Common myeloid progenitor, CD34-positive (primary cell): ENCODE measurements at regions not wholly inside any gene's neighbourhood (a gene's known extent, or its start where the extent isn't known, plus 50 kb on each side); places are given as distances from the start of the nearest gene placed in this dataset.

ENCODE experiments used
- CTCF ChIA-PET: fragments of 350-600 bp; sonication (Branson Sonifier 250); formaldehyde crosslinking; loops from one replicate; lab custom pipeline; 2021; ENCODE audit warnings: antibody characterized with exemption; lab: Charles Lee
- POLR2A ChIA-PET: fragments of 350-600 bp; sonication (Branson Sonifier 250); formaldehyde crosslinking; loops from one replicate; lab custom pipeline; 2021; ENCODE audit warnings: antibody characterized with exemption; lab: Charles Lee
- DNase-seq, 3 donors: peaks; one replicate each; pipeline versions ENCODE4 v3.0.0 to v3.0.0-alpha.2; 2013
- H3K27ac ChIP-seq, 2 experiments: 1 replicate in 1 of 2; 2 replicates in 1 of 2; pipeline ENCODE4 v1.7.0; 2013; ENCODE audit warnings: inconsistent platforms in 2 of 2, low read length in 2 of 2, mild to moderate bottlenecking in 2 of 2, low read depth in 1 of 2, moderate library complexity in 1 of 2; ENCODE audit not compliant: severe bottlenecking in 2 of 2, insufficient read depth in 1 of 2, poor library complexity in 1 of 2
- H3K27me3 ChIP-seq, 5 experiments: replicated peaks in 2 of 5; 1 replicate in 3 of 5; 2 replicates in 2 of 5; pipeline versions ENCODE4 v1.6.1 to v1.7.0; 2013; ENCODE audit warnings: low read length in 4 of 5, mild to moderate bottlenecking in 2 of 5, moderate library complexity in 2 of 5, inconsistent platforms in 1 of 5; ENCODE audit not compliant: insufficient read depth in 5 of 5, control insufficient read depth in 4 of 5
- H3K36me3 ChIP-seq, 4 experiments: 1 replicate in 2 of 4; 2 replicates in 2 of 4; pipeline versions ENCODE4 v1.6.1 to v1.7.0; 2013; ENCODE audit warnings: low read length in 3 of 4, control low read depth in 1 of 4, mild to moderate bottlenecking in 1 of 4; ENCODE audit not compliant: control insufficient read depth in 4 of 4, insufficient read depth in 4 of 4
- H3K4me1 ChIP-seq, 4 experiments: 1 replicate in 3 of 4; 2 replicates in 1 of 4; pipeline versions ENCODE4 v1.6.1 to v1.7.1; 2013; ENCODE audit warnings: low read length in 3 of 4, mild to moderate bottlenecking in 3 of 4, control low read depth in 1 of 4, inconsistent platforms in 1 of 4, moderate library complexity in 1 of 4; ENCODE audit not compliant: control insufficient read depth in 4 of 4, insufficient read depth in 4 of 4; ENCODE audit errors: control extremely low read depth in 1 of 4
- H3K4me3 ChIP-seq, 7 experiments: 1 replicate in 4 of 7; 2 replicates in 3 of 7; pipeline versions ENCODE4 v1.5.1 to v1.7.0; 2013; ENCODE audit warnings: mild to moderate bottlenecking in 7 of 7, low read length in 6 of 7, moderate library complexity in 6 of 7, inconsistent platforms in 2 of 7, low read depth in 2 of 7, control low read depth in 1 of 7; ENCODE audit not compliant: insufficient read depth in 4 of 7, control insufficient read depth in 1 of 7; ENCODE audit errors: extremely low read depth in 1 of 7
- H3K9me3 ChIP-seq, 5 experiments: 1 replicate in 4 of 5; 2 replicates in 1 of 5; pipeline versions ENCODE4 v1.6.1 to v1.7.1; 2013; ENCODE audit warnings: low read length in 4 of 5, mild to moderate bottlenecking in 2 of 5, inconsistent platforms in 1 of 5, low read depth in 1 of 5, moderate library complexity in 1 of 5; ENCODE audit not compliant: control insufficient read depth in 4 of 5, insufficient read depth in 2 of 5; ENCODE audit errors: control extremely low read depth in 1 of 5
- WGBS: methylation state at CpG from one replicate; pipeline ENCODE4 v1.1.5; 2013; ENCODE audit not compliant: insufficient coverage; 5-methylcytosine and 5-hydroxymethylcytosine counted together

GRCh38 chr10:63753808-63754207 lies 232.6 kb downstream of the REEP3 start:
- ChIA-PET CTCF (no interaction called here), POLR2A (no interaction called here)
- peaks cover 0 to 5% (median 0%) of the 10 kb centered on the region in 5 experiments for H3K27me3 ChIP-seq
- H3K9me3 ChIP-seq: no peaks in the 10 kb centered on the region
- H3K27ac ChIP-seq: no peak overlapping the region
- no CpG with 5 or more reads among the region's 2 CpGs for WGBS
- H3K4me3 ChIP-seq: no peak overlapping the region
- no peaks in the 10 kb centered on the region for H3K36me3 ChIP-seq
- H3K4me1 ChIP-seq: no peaks in the 10 kb centered on the region
- no peak for DNase-seq

GRCh38 chr10:63755441-63755840 lies 234.2 kb downstream of the REEP3 start:
- Histone ChIP-seq H3K27ac (no peak overlapping the region), H3K27me3 (peaks cover 0 to 5% (median 0%) of the 10 kb centered on the region in 5 experiments), H3K9me3 (no peaks in the 10 kb centered on the region), H3K36me3 (no peaks in the 10 kb centered on the region), H3K4me1 (no peaks in the 10 kb centered on the region), H3K4me3 (no peak overlapping the region)
- WGBS: 100% methylated on average over 2 of the region's 2 CpGs
- CTCF ChIA-PET: no interaction called here
- POLR2A ChIA-PET: no interaction called here
- no peak for DNase-seq

GRCh38 chr10:63757067-63757466 lies 235.9 kb downstream of the REEP3 start:
- CTCF ChIA-PET: interaction anchor here (1.9 kb wide), 1 partner anchor 10 kb away, joined by 11 read pairs; no protein-coding TSS in a partner anchor
- Histone ChIP-seq H3K27me3 (peaks cover 0 to 5% (median 0%) of the 10 kb centered on the region in 5 experiments), H3K9me3 (no peaks in the 10 kb centered on the region), H3K36me3 (no peaks in the 10 kb centered on the region), H3K4me3 (no peak overlapping the region), H3K4me1 (no peaks in the 10 kb centered on the region), H3K27ac (no peak overlapping the region)
- no peak for DNase-seq
- POLR2A ChIA-PET: interaction anchor here (0.6 kb wide), 1 partner anchor 164 kb away, joined by 3 read pairs; no protein-coding TSS in a partner anchor
- no CpG with 5 or more reads among the region's 2 CpGs for WGBS

- no peak for DNase-seq
- no peaks in the 10 kb centered on the region for H3K9me3 ChIP-seq
- WGBS: no CpG with 5 or more reads among the region's 1 CpG
- peaks cover 0 to 5% (median 0%) of the 10 kb centered on the region in 5 experiments for H3K27me3 ChIP-seq
- no peaks in the 10 kb centered on the region for H3K36me3 ChIP-seq
- ChIA-PET POLR2A (no interaction called here), CTCF (interaction anchor here (1.9 kb wide), 1 partner anchor 9 kb away, joined by 11 read pairs; no protein-coding TSS in a partner anchor)
- no peaks in the 10 kb centered on the region for H3K4me1 ChIP-seq
- H3K27ac ChIP-seq: no peak overlapping the region
- H3K4me3 ChIP-seq: no peak overlapping the region
Observed at GRCh38 chr10:63758080-63758479, 236.9 kb downstream of the REEP3 start.

GRCh38 chr10:63759335-63759734 lies 238.1 kb downstream of the REEP3 start:
- Histone ChIP-seq H3K27me3 (peaks cover 0 to 5% (median 0%) of the 10 kb centered on the region in 5 experiments), H3K36me3 (no peaks in the 10 kb centered on the region), H3K9me3 (no peaks in the 10 kb centered on the region), H3K27ac (no peak overlapping the region), H3K4me1 (no peaks in the 10 kb centered on the region), H3K4me3 (no peak overlapping the region)
- CTCF ChIA-PET: no interaction called here
- POLR2A ChIA-PET: no interaction called here
- 98% methylated on average over 7 of the region's 7 CpGs for WGBS
- no peak for DNase-seq

GRCh38 chr10:63760034-63760707 lies 239.0 kb downstream of the REEP3 start:
- WGBS: 100% methylated on average over 4 of the region's 5 CpGs
- POLR2A ChIA-PET: no interaction called here
- no peak for DNase-seq
- peaks cover 0 to 5% (median 0%) of the 10 kb centered on the region in 5 experiments for H3K27me3 ChIP-seq
- H3K4me1 ChIP-seq: no peaks in the 10 kb centered on the region
- no peak overlapping the region for H3K27ac ChIP-seq
- no peaks in the 10 kb centered on the region for H3K9me3 ChIP-seq
- CTCF ChIA-PET: no interaction called here
- H3K4me3 ChIP-seq: no peak overlapping the region
- no peaks in the 10 kb centered on the region for H3K36me3 ChIP-seq

- CTCF ChIA-PET: no interaction called here
- WGBS: 100% methylated on average over 1 of the region's 1 CpG
- H3K36me3 ChIP-seq: no peaks in the 10 kb centered on the region
- no peak overlapping the region for H3K27ac ChIP-seq
- H3K27me3 ChIP-seq: peaks cover 0 to 3% (median 0%) of the 10 kb centered on the region in 5 experiments
- DNase-seq: no peak
- POLR2A ChIA-PET: no interaction called here
- H3K4me3 ChIP-seq: no peak overlapping the region
- no peaks in the 10 kb centered on the region for H3K9me3 ChIP-seq
- H3K4me1 ChIP-seq: no peaks in the 10 kb centered on the region
Observed at GRCh38 chr10:63760708-63761047, 239.5 kb downstream of the REEP3 start.
